H1 (cell line): ENCODE measurements at regions not wholly inside any gene's neighbourhood (a gene's known extent, or its start where the extent isn't known, plus 50 kb on each side); places are given as distances from the start of the nearest gene placed in this dataset.

ENCODE experiments used
- CTCF ChIA-PET: fragments of 300-600 bp; sonication (Branson Sonifier 250); formaldehyde crosslinking; loops from one replicate; lab custom pipeline; 2021; ENCODE audit not compliant: partially characterized antibody; lab: Charles Lee
- POLR2A ChIA-PET: fragments of 300-600 bp; sonication (Branson Sonifier 250); formaldehyde crosslinking; loops from one replicate; lab custom pipeline; 2021; ENCODE audit warnings: inconsistent platforms; ENCODE audit not compliant: partially characterized antibody; lab: Charles Lee
- DNase-seq, 2 experiments: peaks; one replicate each; pipeline versions ENCODE4 v3.0.0 to v3.0.0-alpha.2; 2010 to 2022; ENCODE audit warnings: low spot score in 2 of 2, low read depth in 1 of 2, mixed read lengths in 1 of 2
- FAIRE-seq: peaks from 2 replicates; lab custom pipeline; 2011; peaks lifted over from hg19 to GRCh38; lab: Jason Lieb, UNC
- H2AFZ ChIP-seq: 2 replicates; pipeline ENCODE4 v1.8.1; 2012; ENCODE audit warnings: low read length, inconsistent platforms
- H2AK5ac ChIP-seq: 2 replicates; pipeline ENCODE4 v1.6.1; 2013; ENCODE audit warnings: low read depth, low read length
- H2BK120ac ChIP-seq: replicated peaks from 2 replicates; pipeline ENCODE3; 2013; ENCODE audit warnings: low read depth, low read length, inconsistent platforms
- H2BK12ac ChIP-seq: 2 replicates; pipeline ENCODE4 v1.6.1; 2013; ENCODE audit warnings: low read depth, low read length
- H2BK15ac ChIP-seq: 2 replicates; pipeline ENCODE4 v1.6.1; 2013; ENCODE audit warnings: low read length
- H2BK20ac ChIP-seq: 2 replicates; pipeline ENCODE4 v1.6.1; 2013; ENCODE audit warnings: low read length
- H2BK5ac ChIP-seq: 2 replicates; pipeline ENCODE4 v1.6.1; 2013; ENCODE audit warnings: low read depth, low read length
- H3K14ac ChIP-seq: 2 replicates; pipeline ENCODE4 v1.6.1; 2013; ENCODE audit warnings: inconsistent platforms; ENCODE audit not compliant: insufficient read length
- H3K18ac ChIP-seq: 2 replicates; pipeline ENCODE4 v1.6.1; 2013; ENCODE audit warnings: low read length; ENCODE audit errors: extremely low read depth
- H3K23ac ChIP-seq: 2 replicates; pipeline ENCODE4 v1.6.1; 2013; ENCODE audit warnings: inconsistent platforms; ENCODE audit not compliant: insufficient read length
- H3K23me2 ChIP-seq: 2 replicates; pipeline ENCODE4 v1.6.1; 2013; ENCODE audit warnings: low read depth, low read length
- H3K27ac ChIP-seq: 2 replicates; pipeline ENCODE4 v1.6.1; 2011; ENCODE audit warnings: low read depth, low read length, inconsistent platforms
- H3K27me3 ChIP-seq, 4 experiments: replicated peaks in 1 of 4; 1 replicate in 1 of 4; 2 replicates in 3 of 4; pipeline versions ENCODE4 v1.6.1 to v1.8.1; 2011 to 2013; ENCODE audit warnings: low read length in 3 of 4, mild to moderate bottlenecking in 3 of 4, inconsistent platforms in 2 of 4, mixed read lengths in 2 of 4, moderate library complexity in 1 of 4; ENCODE audit not compliant: control insufficient read depth in 3 of 4, insufficient read depth in 3 of 4; ENCODE audit errors: extremely low read depth in 1 of 4
- H3K36me3 ChIP-seq, 4 experiments: 2 replicates each; pipeline versions ENCODE4 v1.6.1 to v1.8.1; 2011 to 2013; ENCODE audit warnings: mild to moderate bottlenecking in 4 of 4, low read length in 3 of 4, moderate library complexity in 2 of 4, control low read depth in 1 of 4, inconsistent platforms in 1 of 4; ENCODE audit not compliant: insufficient read depth in 4 of 4, control insufficient read depth in 2 of 4
- H3K4ac ChIP-seq: replicated peaks from 2 replicates; pipeline ENCODE3; 2013; ENCODE audit warnings: low read length, low read depth, mixed read lengths, inconsistent platforms; ENCODE audit not compliant: insufficient read length
- H3K4me1 ChIP-seq, 4 experiments: replicated peaks in 1 of 4; 1 replicate in 1 of 4; 2 replicates in 3 of 4; pipeline versions ENCODE4 v1.6.1 to v1.8.1; 2011 to 2013; ENCODE audit warnings: low read length in 3 of 4, inconsistent platforms in 2 of 4, mixed read lengths in 1 of 4; ENCODE audit not compliant: insufficient read depth in 4 of 4, control insufficient read depth in 3 of 4
- H3K4me2 ChIP-seq, 2 experiments: 2 replicates each; pipeline versions ENCODE4 v1.6.1 to v1.8.1; 2011 to 2013; ENCODE audit warnings: low read depth in 2 of 2, low read length in 2 of 2, control low read depth in 1 of 2, inconsistent platforms in 1 of 2, mild to moderate bottlenecking in 1 of 2; ENCODE audit not compliant: insufficient read depth in 1 of 2
- H3K4me3 ChIP-seq, 4 experiments: fragments of 200-600, 300-600 bp in 1 of 4; sonication (generic), shearing (Covaris generic), sonication (Bioruptor Twin) in 1 of 4; 2 replicates each; pipeline versions ENCODE4 v1.5.1 to v1.8.1; 2011 to 2016; ENCODE audit warnings: low read length in 4 of 4, low read depth in 3 of 4, control low read depth in 2 of 4, inconsistent platforms in 2 of 4, mild to moderate bottlenecking in 2 of 4, mixed read lengths in 1 of 4, moderate library complexity in 1 of 4; ENCODE audit not compliant: insufficient read depth in 2 of 4; ENCODE audit errors: extremely low read depth in 1 of 4
- H3K56ac ChIP-seq: replicated peaks from 2 replicates; pipeline ENCODE3; 2013; ENCODE audit warnings: low read depth, mild to moderate bottlenecking, mixed read lengths, low read length, inconsistent platforms; ENCODE audit not compliant: insufficient read length
- H3K79me1 ChIP-seq: 2 replicates; pipeline ENCODE4 v1.6.1; 2013; ENCODE audit warnings: low read depth, low read length, control low read depth
- H3K79me2 ChIP-seq, 2 experiments: 2 replicates each; pipeline versions ENCODE4 v1.6.1 to v1.8.1; 2012 to 2013; ENCODE audit warnings: low read length in 2 of 2, mild to moderate bottlenecking in 2 of 2, inconsistent platforms in 1 of 2; ENCODE audit not compliant: insufficient read depth in 2 of 2, control insufficient read depth in 1 of 2
- H3K9ac ChIP-seq, 4 experiments: replicated peaks in 1 of 4; 1 replicate in 1 of 4; 2 replicates in 3 of 4; pipeline versions ENCODE4 v1.6.1 to v1.8.1; 2011 to 2013; ENCODE audit warnings: low read depth in 3 of 4, low read length in 3 of 4, control low read depth in 2 of 4, mild to moderate bottlenecking in 2 of 4, moderate library complexity in 2 of 4, inconsistent platforms in 1 of 4; ENCODE audit errors: extremely low read depth in 1 of 4
- H3K9me3 ChIP-seq, 2 experiments: 2 replicates each; pipeline versions ENCODE4 v1.6.1 to v1.8.1; 2012 to 2013; ENCODE audit warnings: mild to moderate bottlenecking in 2 of 2, moderate library complexity in 2 of 2, control low read depth in 1 of 2, inconsistent platforms in 1 of 2, low read depth in 1 of 2, low read length in 1 of 2, mixed read lengths in 1 of 2; ENCODE audit not compliant: insufficient read depth in 2 of 2
- H4K20me1 ChIP-seq, 2 experiments: replicated peaks in 1 of 2; 2 replicates each; pipeline versions ENCODE3 to v1.8.1; 2011 to 2013; ENCODE audit warnings: inconsistent platforms in 2 of 2, low read length in 2 of 2, mild to moderate bottlenecking in 1 of 2; ENCODE audit not compliant: insufficient read depth in 2 of 2, control insufficient read depth in 1 of 2
- H4K5ac ChIP-seq: 2 replicates; pipeline ENCODE4 v1.6.1; 2013; ENCODE audit warnings: low read length, low read depth, mixed read lengths, inconsistent platforms; ENCODE audit not compliant: insufficient read length
- H4K8ac ChIP-seq: 2 replicates; pipeline ENCODE4 v1.8.0; 2013; ENCODE audit warnings: mild to moderate bottlenecking, moderate library complexity, low read length, inconsistent platforms; ENCODE audit not compliant: insufficient read depth; ENCODE audit errors: extremely low read depth
- H4K91ac ChIP-seq: replicated peaks from 2 replicates; pipeline ENCODE3; 2013; ENCODE audit warnings: low read length, mixed read lengths, inconsistent platforms; ENCODE audit not compliant: insufficient read length
- MAFK ChIP-seq: IDR thresholded peaks from 2 replicates; pipeline ENCODE4 v1.6.1; 2012; ENCODE audit warnings: low read depth, mild to moderate bottlenecking, improper control_type of control experiment, low read length
- NRF1 ChIP-seq: IDR thresholded peaks from 2 replicates; pipeline ENCODE4 v1.6.1; 2011; ENCODE audit warnings: mild to moderate bottlenecking, low read depth, low read length, improper control_type of control experiment
- PHF8 ChIP-seq: fragments of 200-600 bp; sonication (generic); conservative IDR thresholded peaks from 2 replicates; pipeline ENCODE4 v1.7.1; 2012; ENCODE audit warnings: low read depth, mild to moderate bottlenecking, inconsistent platforms, low read length, moderate library complexity
- SIRT6 ChIP-seq: IDR thresholded peaks from one replicate; pipeline ENCODE4 v1.7.1; 2012; ENCODE audit warnings: low read length, inconsistent platforms
- TAF1 ChIP-seq: IDR thresholded peaks from 2 replicates; pipeline ENCODE4 v1.6.1; 2011; ENCODE audit warnings: mild to moderate bottlenecking, low read depth, low read length
- TEAD4 ChIP-seq: IDR thresholded peaks from 2 replicates; pipeline ENCODE4 v1.6.1; 2012; ENCODE audit warnings: low read depth, low read length, inconsistent platforms, mixed read lengths
- WGBS, 2 experiments: shearing (Covaris generic) in 1 of 2; methylation state at CpG; one replicate each; pipeline versions ENCODE4 v1.1.6 to v1.1.7; 2013 to 2015; ENCODE audit warnings: low lambda C conversion rate in 2 of 2, mixed read lengths in 2 of 2, inconsistent platforms in 1 of 2, low coverage in 1 of 2, missing lambda C conversion rate in 1 of 2; ENCODE audit not compliant: insufficient replicate concordance in 2 of 2, insufficient coverage in 1 of 2, insufficient read length in 1 of 2; ENCODE audit errors: extremely low coverage in 1 of 2, missing lambda C conversion rate in 1 of 2; 5-methylcytosine and 5-hydroxymethylcytosine counted together

DNA sequence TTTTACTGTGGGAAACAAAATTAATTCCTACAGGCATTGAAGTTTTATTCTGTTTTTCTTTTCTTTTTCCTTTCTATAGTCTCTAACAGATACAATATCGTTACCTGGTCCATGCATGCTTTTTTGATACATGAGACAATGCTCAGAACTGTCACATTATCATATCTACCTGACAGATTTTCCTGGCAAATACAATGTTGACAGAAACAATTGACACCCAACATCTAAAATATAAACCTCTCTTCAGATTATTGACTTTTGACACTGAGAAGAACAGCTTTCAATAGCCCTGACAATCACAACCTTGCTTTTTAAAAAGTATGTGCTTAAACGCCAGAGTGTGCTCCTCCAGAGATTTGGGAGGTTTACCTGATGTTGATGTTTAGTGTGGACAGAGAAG is 2334.6 kb upstream of the WWC1 start:
- H3K9me3 ChIP-seq, result no peaks in the 10 kb centered on the region; a peak in 1 of 4 replicates
- ChIA-PET POLR2A (no interaction called here), CTCF (no interaction called here)
- no peak overlapping the region for H2AK5ac ChIP-seq
- no peak overlapping the region for H2BK20ac ChIP-seq
- no peak overlapping the region for H4K5ac ChIP-seq
- H2BK15ac ChIP-seq, result no peak overlapping the region
- no peak overlapping the region for H3K56ac ChIP-seq
- no peak overlapping the region for H4K91ac ChIP-seq
- H3K36me3 ChIP-seq, result no peaks in the 10 kb centered on the region; a peak in 1 of 8 replicates
- H3K27ac ChIP-seq, result no peak overlapping the region
- H3K4me2 ChIP-seq, result no peak overlapping the region
- no peak overlapping the region for H2BK120ac ChIP-seq
- no peak overlapping the region for H2BK12ac ChIP-seq
- no peak for FAIRE-seq
- no peaks in the 10 kb centered on the region for H3K27me3 ChIP-seq
- no peak overlapping the region for H2AFZ ChIP-seq
- H2BK5ac ChIP-seq, result no peak overlapping the region
- H3K23me2 ChIP-seq, result no peaks in the 10 kb centered on the region
- no peaks in the 10 kb centered on the region for H3K79me1 ChIP-seq
- no peak overlapping the region for H3K23ac ChIP-seq
- H3K79me2 ChIP-seq, result no peaks in the 10 kb centered on the region
- H3K4ac ChIP-seq, result no peak overlapping the region
- H3K4me3 ChIP-seq, result no peak overlapping the region
- H4K8ac ChIP-seq, result no peak overlapping the region
- 85% methylated on average over 2 of the region's 2 CpGs; no CpG with 5 or more reads in 1 of the 2 experiments for WGBS, 2 experiments
- no peaks in the 10 kb centered on the region for H4K20me1 ChIP-seq
- H3K4me1 ChIP-seq, result no peaks in the 10 kb centered on the region
- H3K9ac ChIP-seq, result no peak overlapping the region
- DNase-seq, result no peak
- no peak overlapping the region for H3K14ac ChIP-seq
- H3K18ac ChIP-seq, result no peak overlapping the region
- TF ChIP-seq PHF8 (no peak), TAF1 (no peak), MAFK (no peak), SIRT6 (no peak), TEAD4 (no peak), NRF1 (no peak)
